ENCODE measurements at regions not wholly inside any gene's neighbourhood (a gene's known extent, or its start where the extent isn't known, plus 50 kb on each side); places are given as distances from the start of the nearest gene placed in this dataset.
A peak's percentile ranks its signal among the peaks of the same experiment; 100 is the strongest.

- no peak for FAIRE-seq
- Histone ChIP-seq H3K4me3 (no peak overlapping the region), H3K27me3 (ENCODE audit: control insufficient read depth in 2 of 2, insufficient read depth in 2 of 2, low read length in 2 of 2) (peaks cover 0 to 8% of the 10 kb centered on the region in 2 experiments; a peak in 3 of 5 replicates), H3K9me3 (replicated peaks; ENCODE audit: control insufficient read depth, insufficient read depth, low read depth, low read length) (no peaks in the 10 kb centered on the region), H3K36me3 (ENCODE audit: control insufficient read depth, insufficient read depth, low read length) (no peaks in the 10 kb centered on the region), H2AFZ (ENCODE audit: low read depth, low read length) (no peak overlapping the region), H3K4me2 (ENCODE audit: insufficient read depth, low read length) (no peak overlapping the region), H3K79me2 (ENCODE audit: control insufficient read depth, insufficient read depth, low read length) (no peaks in the 10 kb centered on the region), H3K9me1 (ENCODE audit: control insufficient read depth, insufficient read depth, low read length) (no peaks in the 10 kb centered on the region), H3K4me1 (replicated peaks in 1 of 2; ENCODE audit: control insufficient read depth in 2 of 2, insufficient read depth in 2 of 2, low read length in 2 of 2) (no peaks in the 10 kb centered on the region; a peak in 1 of 5 replicates), H3K9ac (ENCODE audit: insufficient read depth in 1 of 2, low read depth in 2 of 2, low read length in 2 of 2) (no peak overlapping the region), H3K27ac (ENCODE audit: extremely low read depth, low read depth, low read length) (no peak overlapping the region), H4K20me1 (replicated peaks; ENCODE audit: control insufficient read depth, insufficient read depth, low read length) (no peaks in the 10 kb centered on the region)
- TF ChIP-seq SAFB2 (IDR thresholded peaks at IDR 0.05; ENCODE audit: borderline replicate concordance, low read depth, low read length, severe bottlenecking) = no peak
- WGBS (ENCODE audit: insufficient coverage, low coverage, missing lambda C conversion rate) = 16% methylated on average over 4 of the region's 4 CpGs
- DNase-seq (ENCODE audit: extremely low read depth in 1 of 4, low spot score in 3 of 4) = no peak
- no TSS peak for BruUV-seq (replicated peaks)
- CTCF ChIA-PET (ENCODE audit: low intra/inter-chr PET ratio) = no interaction called here
- intact Hi-C loops (cut with micrococcal nuclease) (no loop called here), in situ Hi-C loops (cut with MboI) (no loop called here)
- no peak for ATAC-seq
- POLR2A ChIA-PET = no interaction called here
Observed at GRCh38 chr12:94042321-94042720, 106.1 kb upstream of the PLXNC1 start.

GRCh38 chr12:94046626-94047410, 101.6 kb upstream of the PLXNC1 start:
- no TSS peak for BruUV-seq (replicated peaks)
- FAIRE-seq (no peak), ATAC-seq (no peak; the same call in 2 of the 3 replicates), DNase-seq (ENCODE audit: extremely low read depth in 1 of 4, low spot score in 3 of 4) (no peak)
- Histone ChIP-seq H3K27me3 (ENCODE audit: control insufficient read depth in 2 of 2, insufficient read depth in 2 of 2, low read length in 2 of 2) (peaks cover 0 to 5% of the 10 kb centered on the region in 2 experiments; a peak in 2 of 5 replicates), H3K9me1 (ENCODE audit: control insufficient read depth, insufficient read depth, low read length) (no peaks in the 10 kb centered on the region), H3K4me1 (replicated peaks in 1 of 2; ENCODE audit: control insufficient read depth in 2 of 2, insufficient read depth in 2 of 2, low read length in 2 of 2) (peaks cover 0 to 3% of the 10 kb centered on the region in 2 experiments; a peak in 1 of 5 replicates), H3K4me3 (no peak overlapping the region), H4K20me1 (replicated peaks; ENCODE audit: control insufficient read depth, insufficient read depth, low read length) (no peaks in the 10 kb centered on the region), H3K36me3 (ENCODE audit: control insufficient read depth, insufficient read depth, low read length) (no peaks in the 10 kb centered on the region), H3K79me2 (ENCODE audit: control insufficient read depth, insufficient read depth, low read length) (no peaks in the 10 kb centered on the region), H3K9ac (ENCODE audit: insufficient read depth in 1 of 2, low read depth in 2 of 2, low read length in 2 of 2) (peak overlapping the region in 1 of 2 experiments; percentile 45; a peak in 1 of 4 replicates), H3K27ac (ENCODE audit: extremely low read depth, low read depth, low read length) (no peak overlapping the region), H3K4me2 (ENCODE audit: insufficient read depth, low read length) (no peak overlapping the region), H3K9me3 (replicated peaks; ENCODE audit: control insufficient read depth, insufficient read depth, low read depth, low read length) (no peaks in the 10 kb centered on the region), H2AFZ (ENCODE audit: low read depth, low read length) (no peak overlapping the region; the same call in 1 of the 2 replicates)
- ChIA-PET CTCF (ENCODE audit: low intra/inter-chr PET ratio) (no interaction called here), POLR2A (interaction anchor here (0.6 to 1.7 kb wide), 4 partner anchors 11 to 1096 kb away, joined by 3 to 4 read pairs (median 3); no protein-coding TSS in a partner anchor)
- intact Hi-C loops (cut with micrococcal nuclease) = no loop called here
- WGBS (ENCODE audit: insufficient coverage, low coverage, missing lambda C conversion rate) = 29% methylated on average over 7 of the region's 7 CpGs
- in situ Hi-C loops (cut with MboI) = no loop called here
- TF ChIP-seq ZBTB40 (IDR thresholded peaks at IDR 0.05) (no peak), ZBTB40 (CRISPR knock-in tag; IDR thresholded peaks at IDR 0.05) (no peak)

All from K562 (cell line).